Hypothalamus (tissue), 51 donors: ENCODE measurements at regions not wholly inside any gene's neighbourhood (a gene's known extent, or its start where the extent isn't known, plus 50 kb on each side); places are given as distances from the start of the nearest gene placed in this dataset.

Experiments used
- DNase-seq, 51 donors: peaks; one replicate each; lab custom pipeline; 2025; lab: John Stamatoyannopoulos, UW

- peak in 1 of 51 donors; percentile 7 for DNase-seq
These were observed 1995.9 kb downstream of the C4orf33 start for GRCh38 chr4:131091896-131092295.

DNA sequence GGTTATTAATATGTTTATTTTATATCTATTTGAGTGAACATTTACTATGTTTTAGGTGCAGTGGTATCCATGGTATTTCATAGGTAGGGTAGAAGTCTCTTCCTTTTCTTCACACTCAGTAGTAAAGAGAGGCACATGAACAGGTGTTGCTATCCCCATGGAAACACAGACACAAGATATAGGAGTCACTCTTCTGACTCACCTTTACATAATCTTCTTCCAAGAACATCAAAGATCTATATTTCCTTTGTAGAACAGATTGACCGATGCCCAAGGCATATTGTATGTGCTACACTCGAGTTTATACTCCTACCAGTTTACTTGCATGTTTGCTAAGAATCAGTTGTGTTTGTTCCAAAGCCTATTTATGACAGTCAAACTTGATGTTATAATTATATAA is 1997.4 kb downstream of the C4orf33 start:
- DNase-seq, result no peak

- no peak for DNase-seq
These were observed 2003.0 kb downstream of the C4orf33 start for GRCh38 chr4:131098976-131099375.

DNA sequence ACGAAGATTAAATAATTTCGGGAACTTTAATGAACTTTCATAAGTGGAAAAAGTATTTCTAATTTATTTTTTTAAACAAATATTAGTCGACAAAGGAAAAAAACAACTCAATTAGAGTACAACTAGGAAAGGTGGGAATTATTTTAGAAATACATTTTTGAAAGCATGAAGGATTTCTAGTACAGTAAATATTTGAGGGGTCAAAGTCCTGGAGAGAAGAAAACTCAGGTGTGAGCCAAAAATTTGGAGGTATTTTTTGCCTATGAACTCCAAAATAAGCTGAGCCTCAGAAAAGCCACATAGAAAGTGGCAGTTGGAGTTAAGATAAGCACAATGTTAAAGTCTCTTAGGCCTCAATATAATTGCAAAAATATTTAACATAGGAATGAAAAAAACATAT is 2017.3 kb downstream of the C4orf33 start:
- DNase-seq, result no peak

DNA sequence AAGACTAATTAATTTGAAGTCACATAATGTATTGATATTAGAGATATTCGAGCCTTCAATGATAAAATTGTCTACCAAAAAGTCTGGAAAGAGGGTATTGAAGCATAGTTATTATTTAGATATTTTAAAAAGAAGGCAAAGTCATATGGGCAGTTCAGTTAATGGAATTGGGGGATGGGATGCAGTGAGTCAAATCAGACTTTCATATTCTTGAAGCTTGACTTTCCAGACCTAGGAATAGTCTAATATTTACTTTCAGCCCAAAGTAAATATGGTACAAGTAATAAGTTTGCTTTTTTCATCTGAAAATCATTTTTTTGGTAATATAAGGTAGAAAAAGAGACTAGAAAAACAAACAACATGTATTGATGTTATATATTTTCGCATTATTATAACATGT is 2017.8 kb downstream of the C4orf33 start:
- DNase-seq, result no peak

DNA sequence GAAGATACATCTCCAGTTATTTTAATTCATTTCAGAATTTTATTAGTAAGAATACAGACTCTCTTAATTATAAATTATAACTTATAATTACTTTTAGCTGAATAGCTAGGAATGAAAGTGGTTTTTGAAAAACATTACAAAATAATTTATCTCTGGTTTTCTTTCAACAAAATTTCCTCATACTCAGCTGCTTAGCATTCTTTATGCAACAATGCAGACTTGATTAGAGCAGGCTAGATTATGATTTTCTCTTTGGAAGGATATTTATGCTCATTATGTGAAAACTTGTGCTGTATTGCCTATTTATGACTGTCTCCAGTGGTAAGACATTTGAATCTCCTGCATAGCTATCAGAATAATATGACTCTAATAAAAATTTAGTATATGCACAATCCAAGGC is 2023.7 kb downstream of the C4orf33 start:
- DNase-seq, result no peak

DNA sequence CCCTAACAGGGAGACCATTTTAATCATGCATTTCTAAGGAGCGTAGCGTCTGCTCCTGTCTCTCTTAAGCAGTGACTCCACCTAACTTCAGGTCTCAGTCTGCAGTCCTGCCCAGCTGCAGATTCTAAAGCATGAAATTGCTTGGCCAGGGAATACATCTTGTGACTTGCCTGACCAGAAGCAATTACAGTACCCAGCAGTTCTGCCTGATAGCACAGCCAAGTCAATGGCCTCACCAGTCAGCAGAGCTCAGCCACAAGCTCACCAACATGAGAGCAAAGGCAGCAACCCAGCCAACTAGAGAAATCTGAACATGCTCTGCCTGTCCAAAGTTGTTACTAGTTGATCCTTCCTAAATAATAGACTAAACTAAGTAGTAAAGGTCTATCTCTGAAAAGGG is 2011.9 kb upstream of the PCDH10 start:
- no peak for DNase-seq

- DNase-seq, result no peak
These were observed 1989.8 kb upstream of the PCDH10 start for GRCh38 chr4:131159261-131159660.

- no peak for DNase-seq
These were observed 1956.8 kb upstream of the PCDH10 start for GRCh38 chr4:131192318-131192717.

- no peak for DNase-seq
These were observed 1941.5 kb upstream of the PCDH10 start for GRCh38 chr4:131207589-131207988.

DNA sequence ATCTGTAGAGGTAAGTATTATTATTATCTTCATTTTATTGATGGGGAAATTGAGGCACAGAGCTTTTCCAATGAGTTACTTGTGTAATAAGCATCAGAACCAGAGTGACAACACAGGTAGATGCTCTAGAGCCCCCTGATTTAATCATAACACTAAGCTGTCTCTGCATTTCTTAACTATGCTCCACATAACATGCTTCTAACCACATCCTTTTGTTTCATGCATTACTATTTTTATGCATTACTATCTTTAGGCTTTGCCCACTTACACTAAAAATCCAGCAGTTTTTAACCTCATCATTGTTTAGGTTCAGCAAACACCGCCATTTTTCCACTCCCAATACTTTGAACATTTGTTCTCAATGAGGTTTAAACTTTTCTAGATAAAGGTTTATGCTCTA is 1900.8 kb upstream of the PCDH10 start:
- no peak for DNase-seq

DNA sequence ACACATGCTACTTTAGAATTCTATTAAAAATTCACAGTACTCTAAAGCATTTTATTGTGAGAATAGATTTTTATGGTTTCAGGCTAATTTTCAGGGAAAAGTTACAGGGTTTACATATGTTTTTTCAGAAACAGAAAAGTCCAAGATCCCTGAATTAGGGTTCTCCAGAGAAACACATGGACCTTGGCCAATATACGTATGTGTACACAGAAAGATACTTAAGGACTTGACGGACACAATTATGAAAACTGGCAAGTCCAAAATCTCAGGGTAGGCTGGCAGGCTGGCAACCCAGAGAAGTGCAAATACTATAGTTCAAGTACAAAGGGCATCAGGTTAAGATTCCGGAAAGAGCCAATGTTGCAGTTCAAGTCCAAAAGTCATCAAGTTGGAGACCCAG is 1897.8 kb upstream of the PCDH10 start:
- no peak for DNase-seq

- DNase-seq, result no peak
These were observed 1891.9 kb upstream of the PCDH10 start for GRCh38 chr4:131257241-131257640.

GRCh38 chr4:131258361-131258760 is 1890.7 kb upstream of the PCDH10 start:
- peak in 3 of 51 donors; percentile 2 to 28 (median 7) for DNase-seq

- DNase-seq, result no peak
These were observed 1860.7 kb upstream of the PCDH10 start for GRCh38 chr4:131288441-131288840.

DNA sequence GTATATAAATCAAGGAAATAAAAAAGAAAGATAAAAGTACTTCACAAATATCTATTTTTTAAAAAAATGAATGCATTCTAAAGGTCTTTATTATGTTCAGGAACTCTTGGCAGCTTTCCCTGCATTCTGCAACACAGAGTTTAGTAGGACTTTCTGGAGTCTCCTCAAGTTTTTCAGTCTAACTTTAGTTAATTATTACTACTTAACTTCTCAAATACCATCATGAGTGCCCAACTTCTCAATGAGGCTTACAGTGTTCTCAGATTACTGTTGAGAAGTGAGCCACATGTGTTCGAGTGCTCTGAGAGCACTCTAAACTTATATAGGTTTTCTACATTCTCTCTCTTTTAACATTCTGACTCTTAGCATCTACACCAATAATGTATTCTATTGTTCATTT is 1852.9 kb upstream of the PCDH10 start:
- no peak for DNase-seq

GRCh38 chr4:131302108-131302507 is 1847.0 kb upstream of the PCDH10 start:
- DNase-seq, result peak in 6 of 51 donors; percentile 4 to 43 (median 6)

DNA sequence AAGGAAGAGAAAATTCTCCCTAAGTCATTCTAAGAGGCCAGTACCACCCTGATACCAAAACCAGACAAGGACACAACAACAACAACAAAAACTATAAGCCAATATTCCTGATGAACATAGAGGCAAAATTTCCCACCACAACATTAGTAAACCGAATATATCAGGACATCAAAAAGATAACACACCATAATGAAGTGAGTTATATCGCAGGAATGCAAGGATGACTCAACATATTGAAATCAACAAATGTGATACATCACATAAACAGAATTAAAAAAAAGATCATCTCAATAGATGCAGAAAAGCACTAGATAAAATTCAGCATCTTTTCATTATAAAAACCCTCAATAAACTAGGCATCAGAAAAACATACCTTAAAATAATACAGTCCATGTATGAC is 1844.4 kb upstream of the PCDH10 start:
- DNase-seq, result no peak

GRCh38 chr4:131309628-131310027 is 1839.5 kb upstream of the PCDH10 start:
- DNase-seq, result no peak

- no peak for DNase-seq
These were observed 1833.0 kb upstream of the PCDH10 start for GRCh38 chr4:131316086-131316485.

GRCh38 chr4:131337936-131338335 is 1811.2 kb upstream of the PCDH10 start:
- DNase-seq, result no peak

GRCh38 chr4:131339137-131339536 is 1810.0 kb upstream of the PCDH10 start:
- no peak for DNase-seq

GRCh38 chr4:131344761-131345160 is 1804.3 kb upstream of the PCDH10 start:
- no peak for DNase-seq

DNA sequence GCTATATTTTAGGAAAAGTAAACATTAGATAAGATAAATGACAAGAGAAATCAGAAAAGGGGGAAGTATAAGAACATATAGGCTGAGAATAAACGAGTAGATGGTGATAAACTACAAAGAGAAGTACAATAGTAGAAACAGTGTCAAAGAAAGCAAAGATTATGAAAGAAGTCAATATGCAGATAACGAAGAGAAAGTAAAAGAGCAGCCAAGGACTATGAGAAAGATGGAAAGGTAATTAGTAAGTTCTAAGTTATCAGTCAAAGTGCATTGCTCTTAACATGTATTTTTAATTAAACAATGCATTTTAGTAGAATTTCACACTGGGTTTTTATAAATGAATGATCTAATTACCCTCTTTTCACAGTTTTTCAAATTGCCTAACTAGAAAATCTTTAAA is 1801.3 kb upstream of the PCDH10 start:
- no peak for DNase-seq
